OCI-LY7 (cell line): ENCODE measurements at regions not wholly inside any gene's neighbourhood (a gene's known extent, or its start where the extent isn't known, plus 50 kb on each side); places are given as distances from the start of the nearest gene placed in this dataset.

ENCODE experiments used
- BruUV-seq: library from RNA; stranded (reverse); fragments of 400-500 nt; replicated peaks from 2 replicates; lab custom pipeline; 2021; lab: Mats Ljungman, UMichigan
- CTCF ChIA-PET: fragments of 300-600 bp; sonication (Branson Sonifier 250); formaldehyde crosslinking; loops from one replicate; lab custom pipeline; 2022; ENCODE audit warnings: antibody characterized with exemption; ENCODE audit not compliant: unreplicated experiment; lab: Charles Lee
- POLR2A ChIA-PET: fragments of 300-600 bp; sonication (Branson Sonifier 250); formaldehyde crosslinking; loops from one replicate; lab custom pipeline; 2022; ENCODE audit warnings: antibody characterized with exemption; lab: Charles Lee
- DNase-seq: peaks from one replicate; pipeline ENCODE4 v3.0.0-alpha.2; 2015; ENCODE audit warnings: low spot score
- H2AFZ ChIP-seq: fragments of 200-600 bp; sonication (generic), shearing (Covaris generic); 2 replicates; pipeline ENCODE4 v1.6.1; 2014; ENCODE audit warnings: mild to moderate bottlenecking, antibody characterized with exemption, low read length, moderate library complexity
- H3K27ac ChIP-seq: fragments of 200-600 bp; sonication (generic); 2 replicates; pipeline ENCODE4 v1.5.1; 2014; ENCODE audit warnings: mixed run types, low read depth, mild to moderate bottlenecking, moderate library complexity, low read length, inconsistent platforms; ENCODE audit not compliant: poor library complexity, severe bottlenecking
- H3K36me3 ChIP-seq: fragments of 200-600 bp; sonication (generic); 2 replicates; pipeline ENCODE4 v1.6.1; 2014; ENCODE audit warnings: mild to moderate bottlenecking, antibody characterized with exemption, low read length, moderate library complexity, mixed read lengths; ENCODE audit not compliant: insufficient read depth
- H3K4me1 ChIP-seq: fragments of 200-600 bp; sonication (generic); 2 replicates; pipeline ENCODE4 v1.5.1; 2014; ENCODE audit warnings: mild to moderate bottlenecking, low read length; ENCODE audit not compliant: insufficient read depth, poor library complexity, severe bottlenecking
- H3K4me2 ChIP-seq: fragments of 200-600 bp; sonication (generic); 2 replicates; pipeline ENCODE4 v1.6.1; 2014; ENCODE audit warnings: mild to moderate bottlenecking, low read length
- H3K4me3 ChIP-seq: fragments of 200-600 bp; sonication (generic); 2 replicates; pipeline ENCODE4 v1.5.1; 2014; ENCODE audit warnings: mild to moderate bottlenecking, low read depth, low read length; ENCODE audit not compliant: poor library complexity, severe bottlenecking
- H3K79me2 ChIP-seq: fragments of 200-600 bp; sonication (generic); 2 replicates; pipeline ENCODE4 v1.6.1; 2016; ENCODE audit warnings: low read depth, mild to moderate bottlenecking, low read length, moderate library complexity, mixed read lengths; ENCODE audit not compliant: insufficient read depth
- H3K9me2 ChIP-seq: fragments of 200-600 bp; sonication (generic); 2 replicates; pipeline ENCODE4 v1.6.1; 2016; ENCODE audit warnings: mild to moderate bottlenecking, low read length, mixed read lengths; ENCODE audit not compliant: insufficient read depth
- H3K9me3 ChIP-seq: fragments of 200-600 bp; sonication (generic); 2 replicates; pipeline ENCODE4 v1.6.1; 2014; ENCODE audit warnings: mild to moderate bottlenecking, mixed run types, low read length, mixed read lengths
- H4K20me1 ChIP-seq: fragments of 200-600 bp; sonication (generic); 2 replicates; pipeline ENCODE4 v1.6.1; 2014; ENCODE audit warnings: mild to moderate bottlenecking, antibody characterized with exemption, low read length, moderate library complexity, mixed read lengths; ENCODE audit not compliant: insufficient read depth
- EZH2phosphoT487 ChIP-seq: fragments of 200-600 bp; sonication (generic); IDR thresholded peaks from 2 replicates; pipeline ENCODE4 v1.6.1; 2018; ENCODE audit warnings: low read depth, borderline replicate concordance, mild to moderate bottlenecking, mixed run types, antibody characterized with exemption, low read length, moderate library complexity, mixed read lengths
- intact Hi-C: fragments of 100-400 bp; cut with micrococcal nuclease; formaldehyde crosslinking; loops from one replicate; pipeline ENCODE4 v1.10.0; 2022; ENCODE audit not compliant: unreplicated experiment
- TF ChIP-seq, protein P1 (sequence below): fragments of 200-600 bp; sonication (generic); conservative IDR thresholded peaks from 2 replicates; pipeline ENCODE4 v1.5.1; 2014; ENCODE audit warnings: mild to moderate bottlenecking, antibody characterized with exemption, low read length, moderate library complexity, mixed read lengths

DNA sequence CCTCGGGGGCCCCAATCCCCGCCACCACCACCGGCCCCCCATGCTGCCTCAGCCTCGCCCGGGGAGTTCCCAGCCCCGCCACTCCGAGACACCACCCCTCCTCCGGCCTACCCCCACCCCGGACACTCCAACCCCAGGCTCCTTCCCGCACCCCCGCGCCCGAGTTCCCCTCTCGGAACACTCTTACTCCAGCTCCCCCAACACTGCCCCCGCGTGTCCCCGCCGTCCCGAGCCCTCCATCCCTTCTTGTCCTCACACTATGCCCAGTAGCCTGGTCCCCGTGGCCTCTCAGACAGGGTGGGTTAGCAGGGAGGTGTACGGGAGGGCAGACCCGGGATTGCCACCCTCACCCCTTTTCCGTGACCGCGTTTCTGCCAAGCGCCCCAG is 276.1 kb downstream of the BCOR start:
- no peaks in the 10 kb centered on the region for H3K79me2 ChIP-seq
- intact Hi-C loops, result no loop called here
- TF ChIP-seq, protein P1, sequence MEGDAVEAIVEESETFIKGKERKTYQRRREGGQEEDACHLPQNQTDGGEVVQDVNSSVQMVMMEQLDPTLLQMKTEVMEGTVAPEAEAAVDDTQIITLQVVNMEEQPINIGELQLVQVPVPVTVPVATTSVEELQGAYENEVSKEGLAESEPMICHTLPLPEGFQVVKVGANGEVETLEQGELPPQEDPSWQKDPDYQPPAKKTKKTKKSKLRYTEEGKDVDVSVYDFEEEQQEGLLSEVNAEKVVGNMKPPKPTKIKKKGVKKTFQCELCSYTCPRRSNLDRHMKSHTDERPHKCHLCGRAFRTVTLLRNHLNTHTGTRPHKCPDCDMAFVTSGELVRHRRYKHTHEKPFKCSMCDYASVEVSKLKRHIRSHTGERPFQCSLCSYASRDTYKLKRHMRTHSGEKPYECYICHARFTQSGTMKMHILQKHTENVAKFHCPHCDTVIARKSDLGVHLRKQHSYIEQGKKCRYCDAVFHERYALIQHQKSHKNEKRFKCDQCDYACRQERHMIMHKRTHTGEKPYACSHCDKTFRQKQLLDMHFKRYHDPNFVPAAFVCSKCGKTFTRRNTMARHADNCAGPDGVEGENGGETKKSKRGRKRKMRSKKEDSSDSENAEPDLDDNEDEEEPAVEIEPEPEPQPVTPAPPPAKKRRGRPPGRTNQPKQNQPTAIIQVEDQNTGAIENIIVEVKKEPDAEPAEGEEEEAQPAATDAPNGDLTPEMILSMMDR, result no peak
- no peak for TF ChIP-seq EZH2phosphoT487
- no TSS peak for BruUV-seq
- H3K36me3 ChIP-seq, result no peaks in the 10 kb centered on the region
- no peak overlapping the region for H3K27ac ChIP-seq
- ChIA-PET CTCF (no interaction called here), POLR2A (no interaction called here)
- no peak for DNase-seq
- H3K4me1 ChIP-seq, result peaks cover 27% of the 10 kb centered on the region
- no peaks in the 10 kb centered on the region for H3K9me2 ChIP-seq
- H3K4me2 ChIP-seq, result no peak overlapping the region
- H3K4me3 ChIP-seq, result no peak overlapping the region
- H4K20me1 ChIP-seq, result no peaks in the 10 kb centered on the region
- no peaks in the 10 kb centered on the region for H3K9me3 ChIP-seq
- H2AFZ ChIP-seq, result no peak overlapping the region

DNA sequence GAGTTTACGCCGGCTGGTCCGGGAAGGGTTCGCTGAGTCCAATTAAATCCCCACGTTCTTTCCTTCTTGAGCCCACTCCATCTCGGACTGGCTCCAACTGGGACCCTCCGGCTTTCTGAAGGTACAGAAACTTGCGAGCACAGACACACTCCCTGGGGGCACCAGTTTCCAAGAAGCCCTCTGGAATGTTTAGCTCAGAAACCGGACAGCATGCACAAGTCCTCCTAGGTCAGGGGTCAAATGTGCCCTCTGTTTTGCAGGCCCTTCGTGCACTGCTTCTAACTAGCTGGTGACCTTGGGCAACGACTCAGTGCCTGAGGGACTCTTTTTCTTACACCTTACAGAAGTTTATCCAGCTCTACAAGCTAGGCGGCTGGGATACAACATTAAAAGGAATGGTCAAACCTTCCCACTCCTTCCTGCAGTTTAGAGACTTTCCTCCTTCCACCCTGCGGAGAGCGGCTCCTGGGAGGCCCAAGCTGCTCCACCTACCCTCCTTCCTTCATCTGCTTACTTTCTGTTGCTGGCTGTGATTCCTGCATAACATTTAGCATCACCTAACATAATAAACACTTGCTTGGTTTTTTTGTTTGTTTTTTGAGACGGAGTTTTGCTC is 275.5 kb downstream of the BCOR start:
- no peak for DNase-seq
- H3K4me1 ChIP-seq, result peaks cover 31% of the 10 kb centered on the region
- no peak for TF ChIP-seq EZH2phosphoT487
- TF ChIP-seq, protein P1, result no peak
- H3K4me3 ChIP-seq, result no peak overlapping the region
- no peaks in the 10 kb centered on the region for H3K36me3 ChIP-seq
- H3K9me2 ChIP-seq, result no peaks in the 10 kb centered on the region
- ChIA-PET CTCF (no interaction called here), POLR2A (interaction anchor here (0.6 to 1.4 kb wide), 2 partner anchors 11 to 274 kb away, joined by 3 to 4 read pairs; no protein-coding TSS in a partner anchor)
- BruUV-seq, result no TSS peak
- H3K79me2 ChIP-seq, result no peaks in the 10 kb centered on the region
- H4K20me1 ChIP-seq, result no peaks in the 10 kb centered on the region
- H3K4me2 ChIP-seq, result no peak overlapping the region
- no peak overlapping the region for H3K27ac ChIP-seq
- intact Hi-C loops, result no loop called here
- no peaks in the 10 kb centered on the region for H3K9me3 ChIP-seq
- no peak overlapping the region for H2AFZ ChIP-seq

DNA sequence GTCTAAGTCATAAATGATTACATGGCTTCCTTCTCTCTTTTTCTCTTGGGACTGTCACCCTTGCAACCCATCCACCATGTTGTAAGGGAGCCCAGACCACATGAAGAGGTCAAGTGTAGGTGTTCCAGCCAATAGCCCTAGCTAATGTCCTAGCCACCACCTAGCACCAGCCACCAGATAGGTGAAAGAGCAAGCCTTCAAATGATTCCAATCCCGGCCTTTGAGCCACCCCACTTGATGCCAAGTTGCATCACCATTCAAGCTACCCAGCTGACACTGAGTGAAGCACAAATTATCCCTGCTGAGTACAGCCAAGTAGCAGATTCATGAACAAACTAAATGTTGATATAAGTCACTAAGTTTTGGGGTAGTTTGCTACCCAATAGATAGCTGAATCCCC is 274.3 kb downstream of the BCOR start:
- no peak for DNase-seq
- Histone ChIP-seq H3K79me2 (no peaks in the 10 kb centered on the region), H3K4me3 (no peak overlapping the region), H3K9me2 (no peaks in the 10 kb centered on the region), H2AFZ (no peak overlapping the region), H4K20me1 (no peaks in the 10 kb centered on the region), H3K4me2 (no peak overlapping the region), H3K4me1 (peaks cover 42% of the 10 kb centered on the region), H3K9me3 (no peaks in the 10 kb centered on the region), H3K27ac (no peak overlapping the region), H3K36me3 (no peaks in the 10 kb centered on the region)
- intact Hi-C loops, result no loop called here
- ChIA-PET CTCF (no interaction called here), POLR2A (interaction anchor here (1.4 kb wide), 1 partner anchor 12 kb away, joined by 4 read pairs; no protein-coding TSS in a partner anchor)
- TF ChIP-seq EZH2phosphoT487, result no peak
- TF ChIP-seq, protein P1, result no peak
- no TSS peak for BruUV-seq
